RWPE1 (cell line): ENCODE measurements at regions not wholly inside any gene's neighbourhood (a gene's known extent, or its start where the extent isn't known, plus 50 kb on each side); places are given as distances from the start of the nearest gene placed in this dataset.
A peak's percentile ranks its signal among the peaks of the same experiment; 100 is the strongest.

Experiments used
- CTCF ChIA-PET: fragments of 350-600 bp; sonication (Branson Sonifier 250); formaldehyde crosslinking; extraction: SDS; loops from one replicate; lab custom pipeline; 2021; lab: Yijun Ruan, JAX
- POLR2A ChIA-PET: fragments of 400-600 bp; formaldehyde crosslinking; extraction: SDS; loops from one replicate; lab custom pipeline; 2020; ENCODE audit warnings: antibody characterized with exemption; ENCODE audit not compliant: low non-redundant PET; lab: Yijun Ruan, JAX
- DNase-seq: peaks from one replicate; pipeline ENCODE4 v3.0.0; 2012; ENCODE audit warnings: low spot score
- H3K27ac ChIP-seq: fragments of 450-650 bp; 2 replicates; pipeline ENCODE4 v1.5.1; 2017
- TF ChIP-seq, protein P1 (sequence below): fragments of 450-650 bp; conservative IDR thresholded peaks from 2 replicates; pipeline ENCODE4 v1.5.1; 2017; ENCODE audit warnings: low read depth, mild to moderate bottlenecking

DNA sequence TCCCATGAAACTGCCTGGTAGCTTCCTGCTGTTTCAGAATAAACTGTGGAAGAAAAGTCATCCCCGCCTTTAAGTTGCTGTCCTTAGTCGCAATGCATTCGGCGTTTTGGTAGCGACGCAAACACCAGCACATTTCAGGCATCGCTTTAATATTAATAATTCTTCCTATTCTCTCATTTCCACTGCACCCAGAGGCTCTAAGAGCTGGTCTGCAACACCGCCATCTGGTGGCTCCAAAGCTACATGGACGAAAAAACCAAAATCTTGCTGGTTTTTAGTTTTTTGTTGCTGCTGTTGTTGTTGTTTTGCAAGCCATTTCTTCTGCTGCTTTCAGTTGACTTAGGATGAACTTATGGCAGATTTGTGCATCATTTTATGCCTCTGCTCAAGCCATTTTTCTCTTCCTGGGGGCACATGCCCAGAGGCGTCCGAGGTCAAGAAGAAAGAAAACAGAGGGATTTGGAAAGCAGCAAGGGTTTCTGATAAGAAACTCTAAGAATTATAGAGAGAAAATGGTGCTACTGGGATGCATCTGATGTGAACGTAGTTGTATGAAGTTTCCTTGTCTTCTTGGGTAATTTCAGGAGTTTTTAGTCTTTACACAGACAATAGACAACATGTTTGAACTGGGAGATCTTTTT, 345.4 kb upstream of the KIRREL3 start:
- TF ChIP-seq, protein P1, sequence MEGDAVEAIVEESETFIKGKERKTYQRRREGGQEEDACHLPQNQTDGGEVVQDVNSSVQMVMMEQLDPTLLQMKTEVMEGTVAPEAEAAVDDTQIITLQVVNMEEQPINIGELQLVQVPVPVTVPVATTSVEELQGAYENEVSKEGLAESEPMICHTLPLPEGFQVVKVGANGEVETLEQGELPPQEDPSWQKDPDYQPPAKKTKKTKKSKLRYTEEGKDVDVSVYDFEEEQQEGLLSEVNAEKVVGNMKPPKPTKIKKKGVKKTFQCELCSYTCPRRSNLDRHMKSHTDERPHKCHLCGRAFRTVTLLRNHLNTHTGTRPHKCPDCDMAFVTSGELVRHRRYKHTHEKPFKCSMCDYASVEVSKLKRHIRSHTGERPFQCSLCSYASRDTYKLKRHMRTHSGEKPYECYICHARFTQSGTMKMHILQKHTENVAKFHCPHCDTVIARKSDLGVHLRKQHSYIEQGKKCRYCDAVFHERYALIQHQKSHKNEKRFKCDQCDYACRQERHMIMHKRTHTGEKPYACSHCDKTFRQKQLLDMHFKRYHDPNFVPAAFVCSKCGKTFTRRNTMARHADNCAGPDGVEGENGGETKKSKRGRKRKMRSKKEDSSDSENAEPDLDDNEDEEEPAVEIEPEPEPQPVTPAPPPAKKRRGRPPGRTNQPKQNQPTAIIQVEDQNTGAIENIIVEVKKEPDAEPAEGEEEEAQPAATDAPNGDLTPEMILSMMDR = peak; percentile 72
- POLR2A ChIA-PET = no interaction called here
- peak; percentile 25 for DNase-seq

DNA sequence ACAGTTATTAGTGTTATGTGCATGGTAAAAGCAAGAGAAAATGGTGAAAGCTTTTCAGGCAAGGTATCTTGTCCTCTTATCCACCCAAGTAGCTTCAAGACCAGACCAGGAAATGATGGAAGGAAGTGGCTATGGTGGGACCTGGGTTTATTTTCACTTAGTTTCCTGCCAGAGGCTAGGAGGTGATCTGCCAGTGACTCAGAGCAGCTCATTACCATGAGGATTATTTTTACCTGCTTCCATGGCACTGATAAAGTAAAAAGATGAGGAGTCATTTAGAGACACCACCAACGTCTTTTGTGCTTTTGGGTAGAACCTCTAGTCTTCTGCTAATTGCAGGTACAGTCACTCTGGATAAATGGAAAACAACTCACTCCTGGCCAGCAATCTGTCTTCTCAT, 339.9 kb upstream of the KIRREL3 start:
- TF ChIP-seq, protein P1 = no peak
- H3K27ac ChIP-seq = no peak overlapping the region
- POLR2A ChIA-PET = no interaction called here
- CTCF ChIA-PET = no interaction called here
- DNase-seq = no peak

More for the DNA sequence above, 345.4 kb upstream of the KIRREL3 start:
- CTCF ChIA-PET = interaction anchor here (0.6 to 1.0 kb wide), 6 partner anchors 10 to 361 kb away, joined by 3 to 5 read pairs (median 3); no protein-coding TSS in a partner anchor
- no peak overlapping the region for H3K27ac ChIP-seq

DNA sequence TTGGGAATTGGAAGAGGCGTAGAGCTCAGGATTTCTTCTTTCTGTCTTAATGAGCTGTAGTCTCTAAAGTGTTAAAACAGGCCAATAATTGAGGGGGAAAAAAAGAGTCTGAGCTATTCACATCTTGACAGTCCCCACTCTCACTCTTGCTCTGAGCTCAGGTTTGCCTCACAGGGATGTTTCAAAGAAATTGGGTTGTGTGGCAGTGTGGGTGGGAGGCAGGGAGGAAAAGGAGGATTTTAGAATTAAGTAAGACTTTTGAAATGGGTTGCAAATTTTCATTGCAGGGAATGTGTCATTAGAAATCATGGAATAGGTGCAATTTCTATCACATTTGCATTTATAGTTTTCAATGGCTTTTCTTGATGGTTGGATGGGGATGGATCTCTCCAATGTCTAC, 338.8 kb upstream of the KIRREL3 start:
- no peak for DNase-seq
- H3K27ac ChIP-seq = no peak overlapping the region
- TF ChIP-seq, protein P1 = no peak
- ChIA-PET POLR2A (no interaction called here), CTCF (no interaction called here)

DNA sequence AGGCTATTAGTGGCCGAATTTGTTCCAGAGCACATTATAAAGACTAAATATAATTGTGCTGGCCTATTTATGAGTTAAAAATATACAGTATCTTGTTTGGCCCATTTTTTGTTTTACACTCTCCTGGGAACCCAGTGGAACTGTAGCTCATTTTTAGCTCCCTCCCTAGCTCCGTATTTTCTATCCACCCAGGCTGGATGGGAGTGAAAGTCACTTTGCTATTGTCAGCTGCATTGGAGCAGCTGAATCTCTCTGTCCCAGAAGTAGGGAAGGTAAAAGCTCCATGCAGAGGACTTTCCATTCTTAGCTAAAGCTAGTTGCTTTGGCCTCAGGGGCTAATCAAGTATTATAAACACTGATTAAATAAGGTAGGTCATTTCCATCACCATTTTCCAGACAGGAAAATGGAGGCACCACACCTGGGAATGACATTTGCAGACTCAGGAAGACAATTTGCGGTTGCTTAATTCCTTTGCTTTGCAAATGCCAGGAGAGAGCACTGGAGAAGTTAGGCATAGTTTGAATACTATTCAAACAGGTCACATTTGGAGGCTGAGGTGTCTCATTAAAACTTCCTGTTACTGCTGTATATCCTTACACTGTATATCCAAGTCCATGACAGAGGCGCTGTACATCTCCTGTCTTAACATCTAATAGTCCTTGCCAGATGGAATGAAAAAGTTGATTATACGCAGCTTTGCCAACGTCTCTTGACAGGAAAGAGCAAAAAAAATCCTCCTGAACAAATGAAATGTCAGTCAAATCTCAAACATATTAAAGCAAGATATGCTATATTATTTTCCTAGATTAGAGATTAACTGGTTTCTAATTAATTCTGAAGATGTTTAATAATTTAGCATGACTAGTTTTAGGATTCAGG, 338.1 kb upstream of the KIRREL3 start:
- no peak overlapping the region for H3K27ac ChIP-seq
- TF ChIP-seq, protein P1 = no peak
- POLR2A ChIA-PET = no interaction called here
- no peak for DNase-seq
- CTCF ChIA-PET = interaction anchor here (0.5 to 0.7 kb wide), 2 partner anchors 22 to 1507 kb away, joined by 3 read pairs; no protein-coding TSS in a partner anchor

DNA sequence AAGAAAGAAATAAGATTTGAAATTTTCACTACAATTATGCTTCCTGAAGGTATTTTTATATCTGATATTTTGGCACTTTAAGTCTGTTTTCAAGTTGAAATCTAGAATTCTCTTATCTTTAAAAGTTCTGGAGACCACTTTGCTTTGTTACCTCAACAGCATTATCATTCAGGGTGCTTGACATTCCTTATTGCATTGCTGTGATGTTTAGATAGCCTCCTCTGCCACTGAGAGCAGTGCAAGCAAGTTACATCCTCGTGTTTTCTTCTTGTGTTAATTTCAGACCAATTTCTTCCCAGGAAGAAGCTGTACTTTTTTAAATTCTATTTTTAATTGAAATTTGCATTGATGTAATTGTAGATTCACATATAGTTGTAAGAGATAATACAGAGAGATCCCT, 333.9 kb upstream of the KIRREL3 start:
- no peak overlapping the region for H3K27ac ChIP-seq
- TF ChIP-seq, protein P1 = no peak
- DNase-seq = no peak
- ChIA-PET CTCF (no interaction called here), POLR2A (no interaction called here)

DNA sequence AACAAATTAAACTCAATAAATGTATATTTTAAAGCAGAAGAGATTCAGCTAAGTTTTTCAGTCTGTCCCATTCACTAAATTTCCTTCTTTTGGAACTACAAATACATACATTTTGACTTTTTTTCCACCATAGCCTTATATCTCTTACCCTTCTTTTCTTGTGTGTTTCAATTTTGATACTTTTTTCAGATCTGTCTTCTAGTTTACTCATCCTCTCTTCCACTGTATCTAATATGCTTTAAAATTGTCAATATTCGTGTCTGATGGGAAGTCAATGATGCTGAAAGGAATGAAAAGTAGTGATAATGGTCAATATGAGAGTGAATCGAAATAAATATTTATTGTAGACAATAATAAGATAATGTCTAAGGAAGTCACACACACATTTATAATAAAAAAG, 332.3 kb upstream of the KIRREL3 start:
- TF ChIP-seq, protein P1 = no peak
- no peak for DNase-seq
- no peak overlapping the region for H3K27ac ChIP-seq
- CTCF ChIA-PET = no interaction called here
- POLR2A ChIA-PET = no interaction called here
